ENCODE measurements at regions not wholly inside any gene's neighbourhood (a gene's known extent, or its start where the extent isn't known, plus 50 kb on each side); places are given as distances from the start of the nearest gene placed in this dataset.
"Not testable (repeated sequence)": the region's sequence is repeated elsewhere in the genome, so short reads cannot be mapped to it uniquely, and the experiment has no call there.

- no peak for DNase-seq (ENCODE audit: low read depth)
These were observed 149.2 kb downstream of the MIAT start for GRCh38 chr22:26806445-26807175.

- no peak for DNase-seq (ENCODE audit: low read depth)
These were observed 154.2 kb downstream of the MIAT start for GRCh38 chr22:26811647-26811992.

- no peak for DNase-seq (ENCODE audit: low read depth)
These were observed 155.3 kb downstream of the MIAT start for GRCh38 chr22:26812731-26813130.

- DNase-seq (ENCODE audit: low read depth), result no peak
These were observed 159.3 kb downstream of the MIAT start for GRCh38 chr22:26816726-26817125.

- DNase-seq (ENCODE audit: low read depth), result no peak
These were observed 160.5 kb downstream of the MIAT start for GRCh38 chr22:26817926-26818325.

- no peak for DNase-seq (ENCODE audit: low read depth)
These were observed 164.5 kb downstream of the MIAT start for GRCh38 chr22:26821854-26822253.

- DNase-seq (ENCODE audit: low read depth), result no peak
These were observed 164.9 kb downstream of the MIAT start for GRCh38 chr22:26822313-26822712.

GRCh38 chr22:26823966-26824365 lies 166.6 kb downstream of the MIAT start:
- DNase-seq (ENCODE audit: low read depth), result no peak

- no peak for DNase-seq (ENCODE audit: low read depth)
These were observed 168.9 kb downstream of the MIAT start for GRCh38 chr22:26825960-26826935.

GRCh38 chr22:26827611-26828010 lies 170.2 kb downstream of the MIAT start:
- DNase-seq (ENCODE audit: low read depth), result no peak

GRCh38 chr22:26828311-26828710 lies 170.9 kb downstream of the MIAT start:
- DNase-seq (ENCODE audit: low read depth), result no peak

GRCh38 chr22:26830837-26831236 lies 173.4 kb downstream of the MIAT start:
- no peak for DNase-seq (ENCODE audit: low read depth)

GRCh38 chr22:26835023-26835422 lies 177.6 kb downstream of the MIAT start:
- DNase-seq (ENCODE audit: low read depth), result no peak

- DNase-seq (ENCODE audit: low read depth), result no peak
These were observed 178.6 kb downstream of the MIAT start for GRCh38 chr22:26835929-26836528.

GRCh38 chr22:26837784-26838470 lies 180.5 kb downstream of the MIAT start:
- no peak for DNase-seq (ENCODE audit: low read depth)

GRCh38 chr22:26838471-26838825 lies 181.1 kb downstream of the MIAT start:
- DNase-seq (ENCODE audit: low read depth), result no peak

GRCh38 chr22:26839216-26839615 lies 181.8 kb downstream of the MIAT start:
- DNase-seq (ENCODE audit: low read depth), result no peak

GRCh38 chr22:26840770-26841169 lies 183.4 kb downstream of the MIAT start:
- not testable (repeated sequence) for DNase-seq (ENCODE audit: low read depth)

GRCh38 chr22:26842103-26842502 lies 184.7 kb downstream of the MIAT start:
- no peak for DNase-seq (ENCODE audit: low read depth)

GRCh38 chr22:26845021-26845743 lies 187.8 kb downstream of the MIAT start:
- no peak for DNase-seq (ENCODE audit: low read depth)

GRCh38 chr22:26846076-26846475 lies 188.7 kb downstream of the MIAT start:
- DNase-seq (ENCODE audit: low read depth), result no peak

Measured in forelimb muscle (tissue), 1 donor.